GM06990 (cell line): ENCODE measurements at regions not wholly inside any gene's neighbourhood (a gene's known extent, or its start where the extent isn't known, plus 50 kb on each side); places are given as distances from the start of the nearest gene placed in this dataset.

ENCODE experiments used
- DNase-seq: peaks from one replicate; pipeline ENCODE4 v3.0.0-alpha.2; 2011; ENCODE audit not compliant: insufficient read length; ENCODE audit errors: extremely low read depth
- H3K27me3 ChIP-seq: replicated peaks from 2 replicates; pipeline ENCODE4 v1.6.0; 2011; ENCODE audit warnings: low read length; ENCODE audit not compliant: control insufficient read depth, insufficient read depth
- H3K36me3 ChIP-seq: 2 replicates; pipeline ENCODE4 v1.5.1; 2011; ENCODE audit warnings: low read length; ENCODE audit not compliant: control insufficient read depth, insufficient read depth
- H3K4me3 ChIP-seq: replicated peaks from 2 replicates; pipeline ENCODE4 v1.5.1; 2011; ENCODE audit warnings: low read depth, mild to moderate bottlenecking, control low read depth, low read length
- TF ChIP-seq, protein P1 (sequence below): IDR thresholded peaks from 2 replicates; pipeline ENCODE4 v1.5.1; 2011; ENCODE audit warnings: low read length, control low read depth, mild to moderate bottlenecking, inconsistent platforms; ENCODE audit not compliant: insufficient read depth, poor library complexity, severe bottlenecking

GRCh38 chr2:12226653-12227052, 480.2 kb downstream of the LPIN1 start:
- TF ChIP-seq, protein P1, sequence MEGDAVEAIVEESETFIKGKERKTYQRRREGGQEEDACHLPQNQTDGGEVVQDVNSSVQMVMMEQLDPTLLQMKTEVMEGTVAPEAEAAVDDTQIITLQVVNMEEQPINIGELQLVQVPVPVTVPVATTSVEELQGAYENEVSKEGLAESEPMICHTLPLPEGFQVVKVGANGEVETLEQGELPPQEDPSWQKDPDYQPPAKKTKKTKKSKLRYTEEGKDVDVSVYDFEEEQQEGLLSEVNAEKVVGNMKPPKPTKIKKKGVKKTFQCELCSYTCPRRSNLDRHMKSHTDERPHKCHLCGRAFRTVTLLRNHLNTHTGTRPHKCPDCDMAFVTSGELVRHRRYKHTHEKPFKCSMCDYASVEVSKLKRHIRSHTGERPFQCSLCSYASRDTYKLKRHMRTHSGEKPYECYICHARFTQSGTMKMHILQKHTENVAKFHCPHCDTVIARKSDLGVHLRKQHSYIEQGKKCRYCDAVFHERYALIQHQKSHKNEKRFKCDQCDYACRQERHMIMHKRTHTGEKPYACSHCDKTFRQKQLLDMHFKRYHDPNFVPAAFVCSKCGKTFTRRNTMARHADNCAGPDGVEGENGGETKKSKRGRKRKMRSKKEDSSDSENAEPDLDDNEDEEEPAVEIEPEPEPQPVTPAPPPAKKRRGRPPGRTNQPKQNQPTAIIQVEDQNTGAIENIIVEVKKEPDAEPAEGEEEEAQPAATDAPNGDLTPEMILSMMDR: no peak
- Histone ChIP-seq H3K27me3 (no peaks in the 10 kb centered on the region), H3K4me3 (no peak overlapping the region), H3K36me3 (no peaks in the 10 kb centered on the region)
- no peak for DNase-seq

- Histone ChIP-seq H3K27me3 (no peaks in the 10 kb centered on the region), H3K36me3 (no peaks in the 10 kb centered on the region), H3K4me3 (no peak overlapping the region)
- DNase-seq: no peak
- TF ChIP-seq, protein P1: no peak
Observed at GRCh38 chr2:12227941-12228608, 481.6 kb downstream of the LPIN1 start.

- no peak for DNase-seq
- H3K27me3 ChIP-seq: no peaks in the 10 kb centered on the region
- H3K4me3 ChIP-seq: no peak overlapping the region
- no peaks in the 10 kb centered on the region for H3K36me3 ChIP-seq
- TF ChIP-seq, protein P1: no peak
Observed at GRCh38 chr2:12231288-12231687, 484.9 kb downstream of the LPIN1 start.

GRCh38 chr2:12232876-12233275, 483.9 kb upstream of the TRIB2 start:
- Histone ChIP-seq H3K36me3 (no peaks in the 10 kb centered on the region), H3K4me3 (no peak overlapping the region), H3K27me3 (no peaks in the 10 kb centered on the region)
- TF ChIP-seq, protein P1: no peak
- DNase-seq: no peak

DNA sequence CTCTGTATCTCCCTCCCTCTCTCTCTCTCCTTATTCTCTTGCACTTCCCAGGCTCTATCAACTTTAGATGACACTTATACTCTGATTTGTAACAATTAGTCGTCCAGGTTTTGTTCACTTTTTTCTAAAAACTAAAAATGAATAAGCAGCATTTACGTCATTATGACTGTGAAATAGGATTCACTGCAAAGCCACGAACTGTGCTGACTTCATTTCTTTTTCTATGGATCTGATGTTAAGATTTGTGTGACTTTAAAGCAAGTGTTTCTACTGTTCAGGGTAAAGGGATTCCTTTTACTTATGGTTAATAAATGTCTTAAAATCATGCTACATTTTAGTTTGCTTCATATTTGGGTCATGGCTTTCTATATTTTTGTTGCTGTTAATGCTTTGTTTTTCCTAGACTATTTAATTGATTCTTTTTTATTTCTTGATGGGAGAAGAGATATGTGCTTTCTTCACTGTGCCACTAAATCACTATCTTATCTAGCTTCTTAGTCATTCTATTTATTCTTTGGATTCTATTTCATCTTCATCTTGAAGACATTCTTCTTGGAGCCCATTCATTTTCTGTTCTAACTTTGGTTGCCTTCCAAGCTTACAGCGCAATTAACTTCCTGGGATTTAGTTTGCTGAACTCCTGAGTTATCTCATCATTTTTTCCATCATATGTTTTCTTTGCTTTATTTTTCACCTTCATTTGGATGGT, 480.4 kb upstream of the TRIB2 start:
- no peak overlapping the region for H3K4me3 ChIP-seq
- DNase-seq: no peak
- TF ChIP-seq, protein P1: no peak
- no peaks in the 10 kb centered on the region for H3K27me3 ChIP-seq
- no peaks in the 10 kb centered on the region for H3K36me3 ChIP-seq
